ENCODE measurements at regions not wholly inside any gene's neighbourhood (a gene's known extent, or its start where the extent isn't known, plus 50 kb on each side); places are given as distances from the start of the nearest gene placed in this dataset.

GRCh38 chr2:237033536-237034060 lies 52.1 kb upstream of the COPS8 start:
- no peak overlapping the region for H3K27ac ChIP-seq (ENCODE audit: low read depth, low read length)
- POLR2A ChIA-PET (ENCODE audit: partially characterized antibody) = no interaction called here

More at GRCh38 chr2:237033536-237034060, 52.1 kb upstream of the COPS8 start:
- H3K18ac ChIP-seq (ENCODE audit: extremely low read depth, low read length) = no peak overlapping the region
- H3K56ac ChIP-seq (replicated peaks; ENCODE audit: insufficient read length, low read depth, low read length) = no peak overlapping the region
- 93% methylated on average over 3 of the region's 3 CpGs; no CpG with 5 or more reads in 1 of the 2 experiments for WGBS, 2 experiments (ENCODE audit: extremely low coverage in 1 of 2, insufficient coverage in 1 of 2, insufficient read length in 1 of 2, insufficient replicate concordance in 2 of 2, low coverage in 1 of 2, low lambda C conversion rate in 2 of 2, missing lambda C conversion rate in 1 of 2)
- H3K27me3 ChIP-seq (replicated peaks in 1 of 4; ENCODE audit: control insufficient read depth in 3 of 4, extremely low read depth in 1 of 4, insufficient read depth in 3 of 4, low read length in 3 of 4) = no peaks in the 10 kb centered on the region
- no peak overlapping the region for H2BK20ac ChIP-seq (ENCODE audit: low read length)
- no peaks in the 10 kb centered on the region for H3K4me1 ChIP-seq (replicated peaks in 1 of 4; ENCODE audit: control insufficient read depth in 3 of 4, insufficient read depth in 4 of 4, low read length in 3 of 4)
- H2BK5ac ChIP-seq (ENCODE audit: low read depth, low read length) = no peak overlapping the region
- H4K20me1 ChIP-seq (replicated peaks in 1 of 2; ENCODE audit: control insufficient read depth in 1 of 2, insufficient read depth in 2 of 2, low read length in 2 of 2) = no peaks in the 10 kb centered on the region
- no peak overlapping the region for H2BK120ac ChIP-seq (replicated peaks; ENCODE audit: low read depth, low read length)
- no peak overlapping the region for H4K5ac ChIP-seq (ENCODE audit: insufficient read length, low read depth, low read length)
- FAIRE-seq (peak; percentile 39), DNase-seq (ENCODE audit: low read depth in 1 of 2, low spot score in 2 of 2) (no peak)
- no peak overlapping the region for H4K8ac ChIP-seq (ENCODE audit: extremely low read depth, insufficient read depth, low read length)
- H3K4me3 ChIP-seq (ENCODE audit: extremely low read depth in 1 of 4, insufficient read depth in 2 of 4, low read depth in 3 of 4, low read length in 4 of 4) = no peak overlapping the region
- H3K9ac ChIP-seq (replicated peaks in 1 of 4; ENCODE audit: extremely low read depth in 1 of 4, low read depth in 3 of 4, low read length in 3 of 4) = no peak overlapping the region
- no peak overlapping the region for H3K14ac ChIP-seq (ENCODE audit: insufficient read length)
- H3K4me2 ChIP-seq (ENCODE audit: insufficient read depth in 1 of 2, low read depth in 2 of 2, low read length in 2 of 2) = no peak overlapping the region
- no peak overlapping the region for H2BK12ac ChIP-seq (ENCODE audit: low read depth, low read length)
- no peaks in the 10 kb centered on the region for H3K79me1 ChIP-seq (ENCODE audit: low read depth, low read length)
- TF ChIP-seq SP1 (IDR thresholded peaks at IDR 0.05; ENCODE audit: low read depth, low read length) = no peak
- no peak for TF ChIP-seq PHF8 (conservative IDR thresholded peaks at IDR 0.05; ENCODE audit: low read depth, low read length)
- TF ChIP-seq RAD21 (IDR thresholded peaks at IDR 0.05 in 1 of 2, conservative IDR thresholded peaks at IDR 0.05 in 1 of 2; ENCODE audit: low read depth in 2 of 2, low read length in 2 of 2) = no peak
- TF ChIP-seq USF2 (IDR thresholded peaks at IDR 0.05; ENCODE audit: low read length) = no peak
- TF ChIP-seq TAF7 (optimal IDR thresholded peaks at IDR 0.05; ENCODE audit: borderline replicate concordance, low read depth, low read length) = no peak
- no peak for TF ChIP-seq NRF1 (IDR thresholded peaks at IDR 0.05; ENCODE audit: low read depth, low read length)
- TF ChIP-seq ATF3 (IDR thresholded peaks at IDR 0.05; ENCODE audit: insufficient read depth, low read depth, low read length) = no peak
- no peak for TF ChIP-seq POLR2AphosphoS5 (IDR thresholded peaks at IDR 0.05; ENCODE audit: low read depth, low read length)
- H3K4ac ChIP-seq (replicated peaks; ENCODE audit: insufficient read length, low read depth, low read length) = no peak overlapping the region
- H2BK15ac ChIP-seq (ENCODE audit: low read length) = no peak overlapping the region
- no peaks in the 10 kb centered on the region for H3K79me2 ChIP-seq (ENCODE audit: control insufficient read depth in 1 of 2, insufficient read depth in 2 of 2, low read length in 2 of 2)
- H4K91ac ChIP-seq (replicated peaks; ENCODE audit: insufficient read length, low read length) = no peak overlapping the region
- H2AK5ac ChIP-seq (ENCODE audit: low read depth, low read length) = no peak overlapping the region
- H3K23ac ChIP-seq (ENCODE audit: insufficient read length) = no peak overlapping the region
- no peaks in the 10 kb centered on the region for H3K23me2 ChIP-seq (ENCODE audit: low read depth, low read length)
- no peaks in the 10 kb centered on the region for H3K36me3 ChIP-seq (ENCODE audit: control insufficient read depth in 2 of 4, insufficient read depth in 4 of 4, low read length in 3 of 4)
- no peaks in the 10 kb centered on the region for H3K9me3 ChIP-seq (ENCODE audit: insufficient read depth in 2 of 2, low read depth in 1 of 2, low read length in 1 of 2)
- CTCF ChIA-PET (ENCODE audit: partially characterized antibody) = interaction anchor here (0.8 to 1.7 kb wide), 2 partner anchors 9 to 522 kb away, joined by 3 to 8 read pairs; no protein-coding TSS in a partner anchor
- H2AFZ ChIP-seq (ENCODE audit: low read length) = no peak overlapping the region

Data from H1 (cell line).